Hindlimb muscle (tissue), 1 donor: ENCODE measurements at regions not wholly inside any gene's neighbourhood (a gene's known extent, or its start where the extent isn't known, plus 50 kb on each side); places are given as distances from the start of the nearest gene placed in this dataset.
"Not testable (repeated sequence)": the region's sequence is repeated elsewhere in the genome, so short reads cannot be mapped to it uniquely, and the experiment has no call there.

Experiments used
- DNase-seq: peaks from one replicate; pipeline ENCODE4 v3.0.0-alpha.2; 2013

GRCh38 chr12:114500775-114501473, 95.0 kb upstream of the TBX5 start:
- no peak for DNase-seq

- DNase-seq, result no peak
Observed at GRCh38 chr12:114500131-114500530, 94.2 kb upstream of the TBX5 start.

- DNase-seq, result no peak
Observed at GRCh38 chr12:114499338-114499737, 93.4 kb upstream of the TBX5 start.

- DNase-seq, result no peak
Observed at GRCh38 chr12:114491916-114492315, 86.0 kb upstream of the TBX5 start.

GRCh38 chr12:114484822-114485459, 79.0 kb upstream of the TBX5 start:
- DNase-seq, result not testable (repeated sequence)

GRCh38 chr12:114483996-114484395, 78.1 kb upstream of the TBX5 start:
- no peak for DNase-seq

GRCh38 chr12:114481200-114481535, 75.2 kb upstream of the TBX5 start:
- DNase-seq, result no peak

- peak; percentile 19 for DNase-seq
Observed at GRCh38 chr12:114480337-114481199, 74.6 kb upstream of the TBX5 start.

DNA sequence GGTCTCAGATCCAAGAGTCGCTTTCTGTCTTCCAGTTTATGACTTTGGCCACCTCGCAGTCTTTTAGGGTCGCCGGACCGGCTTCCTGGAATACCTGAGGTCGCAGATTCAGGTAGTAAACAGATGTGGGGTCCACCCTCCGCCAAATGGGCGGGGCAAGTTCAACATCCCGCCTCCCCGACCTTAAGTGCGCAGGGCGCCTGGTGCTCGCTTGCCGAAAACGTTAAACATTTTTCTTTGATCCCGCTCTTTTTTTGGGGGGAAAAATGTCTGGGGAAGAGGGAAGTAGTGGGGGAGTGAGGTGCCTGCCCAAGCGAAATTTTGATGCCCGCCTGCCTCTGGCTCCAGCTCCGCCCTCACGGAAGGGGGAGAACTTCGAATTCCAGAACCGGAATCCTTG, 73.9 kb upstream of the TBX5 start:
- DNase-seq, result peak; percentile 15

DNA sequence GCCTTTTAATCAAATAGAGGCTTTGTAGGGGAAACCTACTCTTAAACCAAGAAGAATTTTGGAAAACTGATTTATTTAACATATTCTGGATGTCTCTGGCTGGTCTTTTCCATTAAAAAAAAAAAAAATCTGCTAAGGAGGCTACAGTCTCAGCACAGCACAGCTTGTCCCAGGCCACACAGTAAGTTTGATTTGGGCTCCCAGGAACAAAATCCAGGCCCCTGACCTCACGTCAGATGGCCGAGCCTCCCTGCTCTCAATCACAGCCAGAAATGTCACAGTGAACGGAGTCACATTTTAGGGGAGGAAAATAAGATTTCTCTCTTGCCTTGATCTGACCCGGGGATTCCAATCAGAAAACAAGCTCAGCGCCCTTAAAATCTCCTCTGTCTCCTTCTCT, 72.9 kb upstream of the TBX5 start:
- no peak for DNase-seq

- DNase-seq, result no peak
Observed at GRCh38 chr12:114477989-114478395, 72.0 kb upstream of the TBX5 start.

DNA sequence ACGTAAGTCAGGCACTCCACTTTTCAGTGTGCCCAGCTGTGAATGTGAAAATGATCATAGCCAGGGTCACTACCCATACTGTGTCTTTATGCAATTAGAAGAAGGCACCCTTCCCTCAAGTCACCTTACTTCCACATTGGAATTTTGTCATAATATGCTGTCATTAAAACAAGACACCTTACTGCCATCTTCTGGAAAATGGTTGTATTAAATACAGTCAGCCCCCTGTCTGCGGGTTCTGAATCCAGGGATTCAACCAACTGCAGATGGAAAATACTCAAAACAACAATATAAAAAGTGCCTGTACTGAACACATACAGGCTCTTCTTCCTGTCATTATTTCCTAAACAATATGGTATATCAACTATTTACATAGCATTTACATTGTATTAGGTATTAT, 70.2 kb upstream of the TBX5 start:
- DNase-seq, result peak; percentile 36

- no peak for DNase-seq
Observed at GRCh38 chr12:114473717-114474116, 67.8 kb upstream of the TBX5 start.

DNA sequence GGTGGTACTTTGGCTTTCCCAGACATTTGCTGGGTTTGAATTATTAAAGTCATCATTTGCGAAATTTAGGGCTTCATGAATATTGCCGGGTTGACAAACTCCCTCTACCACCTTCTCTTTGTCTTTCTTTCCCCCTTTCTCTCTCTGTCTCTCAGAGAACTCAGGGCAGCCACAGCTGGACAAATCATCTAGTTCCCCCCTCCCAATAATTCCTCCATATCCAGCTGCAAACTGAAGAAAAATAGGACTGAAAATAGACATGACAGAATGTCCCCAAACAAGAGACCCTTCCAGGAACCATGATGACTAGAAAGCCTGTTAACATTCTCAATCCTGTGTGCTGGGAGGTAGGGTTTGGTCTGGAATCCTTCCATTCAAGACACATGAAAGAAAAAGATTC, 67.1 kb upstream of the TBX5 start:
- DNase-seq, result no peak

DNA sequence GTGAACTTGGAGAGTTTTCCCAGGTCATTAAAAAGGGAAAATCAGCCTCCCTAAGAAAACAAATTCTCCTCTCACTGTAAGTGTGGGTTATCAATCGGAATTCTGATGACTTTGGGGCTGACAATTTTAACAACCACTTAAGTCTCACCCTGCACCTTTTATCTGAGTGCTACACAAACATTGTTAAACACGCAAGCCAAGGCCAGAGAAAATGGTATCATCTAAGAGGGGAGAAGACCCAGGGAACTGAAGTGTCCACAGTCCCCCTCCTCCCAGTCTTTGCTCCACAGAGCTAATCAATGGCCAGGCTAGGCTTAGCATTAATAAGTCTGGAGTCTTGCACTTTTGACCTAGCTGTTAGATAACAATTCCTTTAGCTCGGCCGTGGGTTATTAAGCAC, 51.7 kb upstream of the TBX5 start:
- no peak for DNase-seq
